NB4 (cell line): ENCODE measurements at regions not wholly inside any gene's neighbourhood (a gene's known extent, or its start where the extent isn't known, plus 50 kb on each side); places are given as distances from the start of the nearest gene placed in this dataset.

Source experiments
- MYC ChIP-seq: IDR thresholded peaks from 2 replicates; pipeline ENCODE4 v1.6.1; 2011; ENCODE audit warnings: low read depth, low read length
- TF ChIP-seq, protein P1 (sequence below): IDR thresholded peaks from one replicate; pipeline ENCODE4 v1.5.1; 2012; ENCODE audit warnings: low read depth, low read length

DNA sequence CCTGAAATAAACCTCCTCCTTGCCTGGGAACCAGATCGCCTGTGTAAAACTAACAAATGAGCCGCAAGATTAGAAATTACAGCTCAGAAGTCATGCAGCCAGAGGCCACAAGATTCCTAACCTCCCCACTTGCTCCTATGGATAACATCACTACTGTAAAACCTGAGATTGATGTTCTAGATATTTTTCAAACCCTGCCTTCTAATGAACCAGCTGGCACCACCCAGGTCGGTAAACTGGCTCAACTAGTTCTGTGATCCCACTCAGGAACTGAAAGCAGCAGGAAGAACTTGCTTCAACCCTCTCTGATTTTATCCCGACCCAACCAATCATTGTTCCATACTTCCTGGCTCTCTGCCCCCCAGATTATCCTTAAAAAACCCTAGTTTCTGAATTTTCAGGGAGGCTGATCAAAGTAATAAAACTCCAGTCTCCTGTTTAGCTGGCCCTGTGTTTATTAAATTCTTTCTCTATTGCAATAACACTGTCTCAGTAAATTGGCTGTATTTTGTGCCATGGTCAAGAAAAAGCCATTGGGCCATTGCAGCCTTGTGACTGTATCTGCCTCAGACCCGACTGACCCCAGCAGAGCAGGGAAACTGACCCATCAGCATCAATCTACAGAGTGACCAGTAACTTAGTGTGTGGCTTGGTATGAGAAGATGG lies 98.9 kb downstream of the RPLP1 start:
- TF ChIP-seq, protein P1, sequence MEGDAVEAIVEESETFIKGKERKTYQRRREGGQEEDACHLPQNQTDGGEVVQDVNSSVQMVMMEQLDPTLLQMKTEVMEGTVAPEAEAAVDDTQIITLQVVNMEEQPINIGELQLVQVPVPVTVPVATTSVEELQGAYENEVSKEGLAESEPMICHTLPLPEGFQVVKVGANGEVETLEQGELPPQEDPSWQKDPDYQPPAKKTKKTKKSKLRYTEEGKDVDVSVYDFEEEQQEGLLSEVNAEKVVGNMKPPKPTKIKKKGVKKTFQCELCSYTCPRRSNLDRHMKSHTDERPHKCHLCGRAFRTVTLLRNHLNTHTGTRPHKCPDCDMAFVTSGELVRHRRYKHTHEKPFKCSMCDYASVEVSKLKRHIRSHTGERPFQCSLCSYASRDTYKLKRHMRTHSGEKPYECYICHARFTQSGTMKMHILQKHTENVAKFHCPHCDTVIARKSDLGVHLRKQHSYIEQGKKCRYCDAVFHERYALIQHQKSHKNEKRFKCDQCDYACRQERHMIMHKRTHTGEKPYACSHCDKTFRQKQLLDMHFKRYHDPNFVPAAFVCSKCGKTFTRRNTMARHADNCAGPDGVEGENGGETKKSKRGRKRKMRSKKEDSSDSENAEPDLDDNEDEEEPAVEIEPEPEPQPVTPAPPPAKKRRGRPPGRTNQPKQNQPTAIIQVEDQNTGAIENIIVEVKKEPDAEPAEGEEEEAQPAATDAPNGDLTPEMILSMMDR: no peak
- TF ChIP-seq MYC: no peak
